Lung (tissue), 11 donors: ENCODE measurements at regions not wholly inside any gene's neighbourhood (a gene's known extent, or its start where the extent isn't known, plus 50 kb on each side); places are given as distances from the start of the nearest gene placed in this dataset.

Source experiments
- ATAC-seq: fragments of 200-7000 bp; cut with Tn5 transposase; one replicate; pipeline ENCODE4 v1.9.1; 2020; ENCODE audit warnings: moderate number of reproducible peaks; ENCODE audit not compliant: insufficient read depth, low FRiP score
- DNase-seq, 3 donors: peaks; one replicate each; pipeline ENCODE4 v3.0.0-alpha.2; 2013 to 2017
- H3K27ac ChIP-seq, 2 donors: one replicate each; pipeline ENCODE4 v1.5.1; 2013; ENCODE audit warnings: mild to moderate bottlenecking in 2 of 2, moderate library complexity in 2 of 2, control low read depth in 1 of 2, inconsistent platforms in 1 of 2, low read depth in 1 of 2, low read length in 1 of 2
- H3K27me3 ChIP-seq, 3 donors: one replicate each; pipeline ENCODE4 v1.5.1; 2013; ENCODE audit warnings: low read length in 2 of 3; ENCODE audit not compliant: control insufficient read depth in 3 of 3, insufficient read depth in 3 of 3
- H3K36me3 ChIP-seq, 4 donors: one replicate each; pipeline ENCODE4 v1.5.1; 2013; ENCODE audit warnings: low read length in 4 of 4, mild to moderate bottlenecking in 1 of 4, moderate library complexity in 1 of 4; ENCODE audit not compliant: control insufficient read depth in 4 of 4, insufficient read depth in 4 of 4
- H3K4me1 ChIP-seq, 5 donors: one replicate each; pipeline ENCODE4 v1.5.1; 2013; ENCODE audit warnings: low read length in 5 of 5, mild to moderate bottlenecking in 2 of 5, moderate library complexity in 1 of 5; ENCODE audit not compliant: control insufficient read depth in 5 of 5, insufficient read depth in 5 of 5
- H3K4me3 ChIP-seq: one replicate; pipeline ENCODE4 v1.5.1; 2013; ENCODE audit warnings: mild to moderate bottlenecking, control low read depth, moderate library complexity
- H3K9ac ChIP-seq, 2 donors: one replicate each; pipeline ENCODE4 v1.5.1; 2013; ENCODE audit warnings: low read length in 2 of 2, control low read depth in 1 of 2; ENCODE audit not compliant: insufficient read depth in 1 of 2
- H3K9me3 ChIP-seq, 4 donors: one replicate each; pipeline ENCODE4 v1.5.1; 2013; ENCODE audit warnings: low read length in 3 of 4, mild to moderate bottlenecking in 1 of 4, moderate library complexity in 1 of 4; ENCODE audit not compliant: control insufficient read depth in 4 of 4, insufficient read depth in 3 of 4
- WGBS, 2 donors: extraction: QIAGEN DNeasy Blood & Tissue Kit; methylation state at CpG; one replicate each; pipeline ENCODE4 v1.1.7; 2013; 5-methylcytosine and 5-hydroxymethylcytosine counted together
- TF ChIP-seq, protein P1 (sequence below): IDR thresholded peaks from 2 replicates; pipeline ENCODE4 v1.5.1; 2012; ENCODE audit warnings: mild to moderate bottlenecking; ENCODE audit errors: control extremely low read depth, extremely low read depth
- donor health status: control.
- donor health status: control.
- donor health status: Bipolar disorder and iron deficiency.
- donor health status: healthy.
- donor health status: DM: yes; HTN: yes; CAD: no.

DNA sequence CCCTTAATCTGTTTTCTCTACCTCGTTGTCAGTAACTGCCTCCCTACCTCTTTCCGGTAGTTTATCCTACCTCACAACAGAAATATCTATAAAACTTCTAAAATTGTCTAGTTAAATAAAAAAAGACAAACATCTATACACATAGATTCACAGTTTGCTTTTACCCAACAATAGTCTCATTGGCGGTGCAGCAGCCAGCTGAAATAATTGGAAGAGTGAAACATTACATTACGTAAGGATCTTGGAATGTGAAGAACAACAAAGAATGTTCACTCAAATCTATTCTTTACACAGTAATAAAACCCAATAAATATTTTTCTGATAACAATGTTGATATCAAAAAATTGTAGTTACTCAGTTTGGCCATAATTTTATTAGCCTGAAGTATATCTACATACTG is 115.5 kb upstream of the ARPP21 start:
- ATAC-seq (no peak), DNase-seq (peak in 2 of 3 donors; percentile 16 to 40)
- H3K9ac ChIP-seq = no peak overlapping the region
- no peaks in the 10 kb centered on the region for H3K9me3 ChIP-seq
- H3K36me3 ChIP-seq = no peaks in the 10 kb centered on the region
- H3K4me1 ChIP-seq = no peaks in the 10 kb centered on the region
- TF ChIP-seq, protein P1, sequence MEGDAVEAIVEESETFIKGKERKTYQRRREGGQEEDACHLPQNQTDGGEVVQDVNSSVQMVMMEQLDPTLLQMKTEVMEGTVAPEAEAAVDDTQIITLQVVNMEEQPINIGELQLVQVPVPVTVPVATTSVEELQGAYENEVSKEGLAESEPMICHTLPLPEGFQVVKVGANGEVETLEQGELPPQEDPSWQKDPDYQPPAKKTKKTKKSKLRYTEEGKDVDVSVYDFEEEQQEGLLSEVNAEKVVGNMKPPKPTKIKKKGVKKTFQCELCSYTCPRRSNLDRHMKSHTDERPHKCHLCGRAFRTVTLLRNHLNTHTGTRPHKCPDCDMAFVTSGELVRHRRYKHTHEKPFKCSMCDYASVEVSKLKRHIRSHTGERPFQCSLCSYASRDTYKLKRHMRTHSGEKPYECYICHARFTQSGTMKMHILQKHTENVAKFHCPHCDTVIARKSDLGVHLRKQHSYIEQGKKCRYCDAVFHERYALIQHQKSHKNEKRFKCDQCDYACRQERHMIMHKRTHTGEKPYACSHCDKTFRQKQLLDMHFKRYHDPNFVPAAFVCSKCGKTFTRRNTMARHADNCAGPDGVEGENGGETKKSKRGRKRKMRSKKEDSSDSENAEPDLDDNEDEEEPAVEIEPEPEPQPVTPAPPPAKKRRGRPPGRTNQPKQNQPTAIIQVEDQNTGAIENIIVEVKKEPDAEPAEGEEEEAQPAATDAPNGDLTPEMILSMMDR = no peak
- WGBS, 2 donors = 77 to 80% methylated on average over 4 of the region's 4 CpGs
- no peak overlapping the region for H3K4me3 ChIP-seq
- no peaks in the 10 kb centered on the region for H3K27me3 ChIP-seq
- H3K27ac ChIP-seq = no peak overlapping the region

DNA sequence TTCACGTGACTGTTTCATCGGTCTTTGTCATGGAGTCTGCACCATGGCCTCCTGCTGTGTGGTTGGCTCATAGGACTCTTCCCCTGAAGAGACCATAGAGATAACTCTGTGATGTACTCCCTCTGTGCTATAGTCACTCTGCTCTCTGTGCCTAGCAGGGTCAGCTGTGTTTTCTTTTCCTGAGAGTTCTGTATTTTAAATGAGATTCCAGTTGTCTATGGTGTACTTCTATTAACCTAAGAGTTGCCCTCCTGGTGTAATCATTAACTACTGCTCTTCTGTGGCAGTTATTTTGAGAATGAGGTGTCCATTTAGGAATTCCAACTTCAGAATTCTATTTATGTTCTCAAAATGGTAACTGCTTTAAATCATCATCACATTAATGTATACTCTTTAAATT is 114.5 kb upstream of the ARPP21 start:
- no peak for ATAC-seq
- Histone ChIP-seq H3K36me3 (no peaks in the 10 kb centered on the region), H3K27ac (no peak overlapping the region), H3K4me1 (no peaks in the 10 kb centered on the region), H3K4me3 (no peak overlapping the region), H3K9me3 (no peaks in the 10 kb centered on the region), H3K9ac (no peak overlapping the region), H3K27me3 (no peaks in the 10 kb centered on the region)
- 96 to 100% methylated on average over 2 of the region's 2 CpGs for WGBS, 2 donors
- no peak for DNase-seq
- TF ChIP-seq, protein P1 = no peak

DNA sequence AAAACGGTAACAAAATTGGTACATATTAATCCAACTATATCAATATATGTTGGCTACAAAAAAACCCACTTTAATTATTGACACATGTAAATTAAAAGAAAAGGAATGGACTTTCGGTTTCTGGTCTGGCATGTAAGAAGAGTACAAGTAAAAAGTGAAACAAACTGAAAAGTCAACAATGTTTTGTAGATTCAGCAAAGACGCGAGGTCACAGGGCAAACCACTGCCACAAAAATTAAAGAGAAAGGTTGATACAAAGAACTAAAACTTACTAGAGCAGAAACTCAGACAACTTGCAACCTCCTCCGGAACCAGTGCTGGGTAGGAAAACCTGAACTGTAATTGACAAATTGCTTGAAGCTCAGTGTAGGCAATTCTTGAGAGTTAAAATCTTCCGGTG is 110.6 kb upstream of the ARPP21 start:
- no peak overlapping the region for H3K4me3 ChIP-seq
- no peaks in the 10 kb centered on the region for H3K27me3 ChIP-seq
- H3K36me3 ChIP-seq = no peaks in the 10 kb centered on the region
- ATAC-seq = no peak
- peak in 2 of 3 donors; percentile 20 to 46 for DNase-seq
- H3K4me1 ChIP-seq = no peaks in the 10 kb centered on the region
- TF ChIP-seq, protein P1 = no peak
- WGBS, 2 donors = 71 to 84% methylated on average over 6 of the region's 6 CpGs
- H3K27ac ChIP-seq = no peak overlapping the region
- no peak overlapping the region for H3K9ac ChIP-seq
- H3K9me3 ChIP-seq = no peaks in the 10 kb centered on the region

DNA sequence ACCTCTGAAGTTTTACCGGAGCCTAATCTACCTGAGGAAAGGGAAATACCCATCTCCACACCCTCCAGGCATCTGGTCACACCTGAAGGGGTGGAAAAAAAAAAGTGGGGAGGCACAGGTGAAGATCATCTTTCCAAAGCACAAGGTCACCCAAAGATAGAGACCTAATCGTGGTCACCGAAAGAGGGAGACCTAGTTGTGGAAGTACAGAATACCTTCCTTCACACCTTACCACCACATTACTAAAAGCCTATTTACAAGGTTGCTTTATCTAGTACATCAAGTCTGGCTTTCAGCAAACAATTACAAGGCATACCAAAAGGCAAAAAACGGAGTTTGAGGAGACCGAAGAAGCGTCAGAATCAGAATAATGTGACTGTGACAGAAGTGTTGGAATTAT is 110.0 kb upstream of the ARPP21 start:
- DNase-seq (no peak), ATAC-seq (no peak)
- H3K27me3 ChIP-seq = no peaks in the 10 kb centered on the region
- H3K9ac ChIP-seq = no peak overlapping the region
- H3K4me3 ChIP-seq = no peak overlapping the region
- no peaks in the 10 kb centered on the region for H3K36me3 ChIP-seq
- TF ChIP-seq, protein P1 = no peak
- no peak overlapping the region for H3K27ac ChIP-seq
- 90 to 95% methylated on average over 6 of the region's 6 CpGs for WGBS, 2 donors
- no peaks in the 10 kb centered on the region for H3K9me3 ChIP-seq
- no peaks in the 10 kb centered on the region for H3K4me1 ChIP-seq
